ENCODE measurements at regions not wholly inside any gene's neighbourhood (a gene's known extent, or its start where the extent isn't known, plus 50 kb on each side); places are given as distances from the start of the nearest gene placed in this dataset.

GRCh38 chr4:57591073-57591472, 480.9 kb upstream of the IGFBP7 start:
- Histone ChIP-seq H3K4me3 (ENCODE audit: low read depth, low read length) (no peak overlapping the region), H3K36me3 (ENCODE audit: control insufficient read depth, insufficient read depth, low read length) (no peaks in the 10 kb centered on the region), H3K9me3 (no peaks in the 10 kb centered on the region), H3K4me1 (no peaks in the 10 kb centered on the region), H3K27me3 (replicated peaks; ENCODE audit: control insufficient read depth, insufficient read depth, low read length) (no peaks in the 10 kb centered on the region)
- H3K27ac Mint-ChIP-seq (ENCODE audit: unreplicated experiment), result no peak overlapping the region
- H3K36me3 Mint-ChIP-seq (ENCODE audit: insufficient read depth, unreplicated experiment), result no peaks in the 10 kb centered on the region
- ChIA-PET POLR2A (no interaction called here), CTCF (no interaction called here)
- no peaks in the 10 kb centered on the region for H3K4me1 Mint-ChIP-seq (ENCODE audit: low read depth, unreplicated experiment)
- H3K9me3 Mint-ChIP-seq (ENCODE audit: unreplicated experiment), result no peaks in the 10 kb centered on the region
- intact Hi-C loops (cut with micrococcal nuclease; ENCODE audit: unreplicated experiment), result no loop called here
- TF ChIP-seq CTCF (IDR thresholded peaks at IDR 0.05; ENCODE audit: insufficient read depth in 1 of 2, low read depth in 1 of 2, low read length in 1 of 2, severe bottlenecking in 1 of 2, unreplicated experiment in 1 of 2), result no peak
- no peak for DNase-seq
- BruUV-seq (replicated peaks), result no TSS peak
- H3K27me3 Mint-ChIP-seq (ENCODE audit: insufficient read depth, unreplicated experiment), result peaks cover 10% of the 10 kb centered on the region
- H3K4me3 Mint-ChIP-seq (ENCODE audit: unreplicated experiment), result no peak overlapping the region

GRCh38 chr4:57588557-57588956, 478.4 kb upstream of the IGFBP7 start:
- Mint-ChIP-seq H3K36me3 (ENCODE audit: insufficient read depth, unreplicated experiment) (no peaks in the 10 kb centered on the region), H3K4me3 (ENCODE audit: unreplicated experiment) (no peak overlapping the region), H3K27me3 (ENCODE audit: insufficient read depth, unreplicated experiment) (peaks cover 7% of the 10 kb centered on the region), H3K4me1 (ENCODE audit: low read depth, unreplicated experiment) (no peaks in the 10 kb centered on the region), H3K27ac (ENCODE audit: unreplicated experiment) (no peak overlapping the region), H3K9me3 (ENCODE audit: unreplicated experiment) (no peaks in the 10 kb centered on the region)
- no peak overlapping the region for H3K4me3 ChIP-seq (ENCODE audit: low read depth, low read length)
- intact Hi-C loops (cut with micrococcal nuclease; ENCODE audit: unreplicated experiment), result no loop called here
- DNase-seq, result no peak
- POLR2A ChIA-PET, result no interaction called here
- no peaks in the 10 kb centered on the region for H3K27me3 ChIP-seq (replicated peaks; ENCODE audit: control insufficient read depth, insufficient read depth, low read length)
- H3K9me3 ChIP-seq, result no peaks in the 10 kb centered on the region
- no peaks in the 10 kb centered on the region for H3K4me1 ChIP-seq
- no peak for TF ChIP-seq CTCF (IDR thresholded peaks at IDR 0.05; ENCODE audit: insufficient read depth in 1 of 2, low read depth in 1 of 2, low read length in 1 of 2, severe bottlenecking in 1 of 2, unreplicated experiment in 1 of 2)
- H3K36me3 ChIP-seq (ENCODE audit: control insufficient read depth, insufficient read depth, low read length), result no peaks in the 10 kb centered on the region
- CTCF ChIA-PET, result no interaction called here
- no TSS peak for BruUV-seq (replicated peaks)

DNA sequence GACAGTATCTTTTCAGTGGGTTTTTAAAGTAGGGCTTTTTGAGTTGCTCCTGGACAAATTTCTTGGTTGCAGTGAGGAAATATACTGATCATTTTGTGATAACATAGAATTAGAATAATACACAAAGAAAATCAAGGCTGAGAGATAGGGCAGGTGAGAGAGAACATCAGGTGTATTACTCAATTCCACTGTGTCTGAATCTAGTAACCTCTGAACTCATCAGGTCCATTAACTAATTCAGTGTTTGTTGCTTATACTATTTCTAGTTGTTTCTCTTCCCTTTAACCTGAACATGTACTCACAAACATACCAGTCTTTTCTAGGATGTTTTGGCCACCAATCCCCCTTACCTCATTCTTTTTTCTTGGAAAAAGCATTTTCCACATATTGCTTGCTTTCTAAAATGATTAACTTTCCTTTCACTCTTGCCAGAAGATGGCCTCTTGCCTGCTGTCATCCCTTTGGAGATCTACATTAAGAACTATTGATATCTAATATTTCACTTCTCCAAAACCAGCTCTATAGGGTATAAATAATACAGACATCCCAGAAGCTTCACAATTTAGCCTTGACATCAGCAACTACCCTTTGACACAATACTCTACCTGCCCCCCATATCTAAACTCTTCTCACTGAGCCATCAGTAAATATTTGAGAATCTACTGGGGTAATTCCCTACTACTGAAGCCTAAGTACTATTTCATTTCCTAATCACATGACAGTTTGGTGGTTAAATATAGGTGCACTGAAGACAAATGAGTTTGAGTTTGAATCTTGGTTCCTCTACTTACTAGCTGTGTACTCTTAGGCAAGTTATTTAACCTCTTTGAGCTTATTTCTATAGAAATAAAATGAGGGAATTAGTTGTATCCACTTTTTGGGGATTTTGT, 470.8 kb upstream of the IGFBP7 start:
- no peak overlapping the region for H3K4me3 Mint-ChIP-seq (ENCODE audit: unreplicated experiment)
- H3K36me3 Mint-ChIP-seq (ENCODE audit: insufficient read depth, unreplicated experiment), result no peaks in the 10 kb centered on the region
- no peaks in the 10 kb centered on the region for H3K4me1 ChIP-seq
- no peaks in the 10 kb centered on the region for H3K27me3 ChIP-seq (replicated peaks; ENCODE audit: control insufficient read depth, insufficient read depth, low read length)
- TF ChIP-seq CTCF (IDR thresholded peaks at IDR 0.05; ENCODE audit: insufficient read depth in 1 of 2, low read depth in 1 of 2, low read length in 1 of 2, severe bottlenecking in 1 of 2, unreplicated experiment in 1 of 2), result no peak
- no peaks in the 10 kb centered on the region for H3K9me3 ChIP-seq
- H3K4me3 ChIP-seq (ENCODE audit: low read depth, low read length), result no peak overlapping the region
- DNase-seq, result no peak
- no peaks in the 10 kb centered on the region for H3K27me3 Mint-ChIP-seq (ENCODE audit: insufficient read depth, unreplicated experiment)
- peaks cover 7% of the 10 kb centered on the region for H3K9me3 Mint-ChIP-seq (ENCODE audit: unreplicated experiment)
- no peaks in the 10 kb centered on the region for H3K4me1 Mint-ChIP-seq (ENCODE audit: low read depth, unreplicated experiment)
- intact Hi-C loops (cut with micrococcal nuclease; ENCODE audit: unreplicated experiment), result no loop called here
- no peak overlapping the region for H3K27ac Mint-ChIP-seq (ENCODE audit: unreplicated experiment)
- no TSS peak for BruUV-seq (replicated peaks)
- H3K36me3 ChIP-seq (ENCODE audit: control insufficient read depth, insufficient read depth, low read length), result no peaks in the 10 kb centered on the region
- ChIA-PET CTCF (no interaction called here), POLR2A (no interaction called here)

Measured in Caco-2 (cell line).